ENCODE measurements at regions not wholly inside any gene's neighbourhood (a gene's known extent, or its start where the extent isn't known, plus 50 kb on each side); places are given as distances from the start of the nearest gene placed in this dataset.

GRCh38 chr12:104823985-104824461 is 134.1 kb downstream of the SLC41A2 start:
- TF ChIP-seq CTCF (IDR thresholded peaks at IDR 0.05; ENCODE audit: extremely low read depth in 1 of 2, insufficient read depth in 1 of 2, low read depth in 1 of 2, low read length in 2 of 2) (no peak), POLR2AphosphoS5 (IDR thresholded peaks at IDR 0.05; ENCODE audit: insufficient read depth, low read depth, low read length) (no peak), MAX (IDR thresholded peaks at IDR 0.05; ENCODE audit: insufficient read depth, insufficient read length) (no peak), JUN (IDR thresholded peaks at IDR 0.05; ENCODE audit: borderline replicate concordance, insufficient read depth, insufficient read length, low read depth) (no peak), FOS (IDR thresholded peaks at IDR 0.05; ENCODE audit: borderline replicate concordance, insufficient read depth, low read length) (no peak), GATA2 (IDR thresholded peaks at IDR 0.05; ENCODE audit: insufficient read depth, insufficient read length, low read depth, low read length) (no peak), POLR2A (IDR thresholded peaks at IDR 0.05; ENCODE audit: low read depth, low read length) (no peak), EZH2 (IDR thresholded peaks at IDR 0.05; ENCODE audit: borderline replicate concordance, low read depth, low read length, severe bottlenecking) (no peak), MYC (IDR thresholded peaks at IDR 0.05; ENCODE audit: low read depth, low read length) (no peak)

Measured in endothelial cell of umbilical vein (primary cell).